WI38 (cell line): ENCODE measurements at regions not wholly inside any gene's neighbourhood (a gene's known extent, or its start where the extent isn't known, plus 50 kb on each side); places are given as distances from the start of the nearest gene placed in this dataset.

ENCODE experiments used
- H3K4me3 ChIP-seq: 2 replicates; pipeline ENCODE4 v1.5.1; 2011; ENCODE audit warnings: low read depth, mild to moderate bottlenecking, control low read depth, low read length
- CTCF ChIP-seq: IDR thresholded peaks from 2 replicates; pipeline ENCODE4 v1.5.1; 2012; ENCODE audit warnings: low read depth, mild to moderate bottlenecking, control low read depth, low read length

- H3K4me3 ChIP-seq = no peak overlapping the region
Measured at GRCh38 chr6:80446454-80447045, 340.1 kb downstream of the BCKDHB start.

GRCh38 chr6:80445751-80446150, 339.3 kb downstream of the BCKDHB start:
- no peak overlapping the region for H3K4me3 ChIP-seq
- TF ChIP-seq CTCF = no peak

More at GRCh38 chr6:80446454-80447045, 340.1 kb downstream of the BCKDHB start:
- TF ChIP-seq CTCF = no peak

- TF ChIP-seq CTCF = no peak
- H3K4me3 ChIP-seq = no peak overlapping the region
Measured at GRCh38 chr6:80442366-80442765, 335.9 kb downstream of the BCKDHB start.

GRCh38 chr6:80441131-80441530, 334.7 kb downstream of the BCKDHB start:
- TF ChIP-seq CTCF = no peak

GRCh38 chr6:80440496-80441115, 334.1 kb downstream of the BCKDHB start:
- TF ChIP-seq CTCF = no peak
- no peak overlapping the region for H3K4me3 ChIP-seq

More at GRCh38 chr6:80441131-80441530, 334.7 kb downstream of the BCKDHB start:
- no peak overlapping the region for H3K4me3 ChIP-seq

GRCh38 chr6:80439721-80440470, 333.4 kb downstream of the BCKDHB start:
- no peak overlapping the region for H3K4me3 ChIP-seq
- no peak for TF ChIP-seq CTCF

GRCh38 chr6:80438772-80439171, 332.3 kb downstream of the BCKDHB start:
- H3K4me3 ChIP-seq = no peak overlapping the region

More at GRCh38 chr6:80438772-80439171, 332.3 kb downstream of the BCKDHB start:
- TF ChIP-seq CTCF = no peak
